Breast epithelium (tissue), 4 donors: ENCODE measurements at regions not wholly inside any gene's neighbourhood (a gene's known extent, or its start where the extent isn't known, plus 50 kb on each side); places are given as distances from the start of the nearest gene placed in this dataset.

Experiments used
- DNase-seq, 2 donors: peaks; one replicate each; pipeline ENCODE4 v3.0.0-alpha.2; 2019; ENCODE audit warnings: low spot score in 2 of 2
- H3K27ac ChIP-seq, 2 donors: fragments of 200-600 bp; sonication (generic) in 1 of 2; one replicate each; pipeline ENCODE4 v1.5.1; 2016 to 2019; ENCODE audit warnings: mild to moderate bottlenecking in 1 of 2
- H3K27me3 ChIP-seq, 2 donors: fragments of 200-600 bp; sonication (generic) in 1 of 2; one replicate each; pipeline versions ENCODE4 v1.5.1 to v1.6.0; 2017 to 2019; ENCODE audit warnings: control low read depth in 1 of 2, mild to moderate bottlenecking in 1 of 2
- H3K36me3 ChIP-seq: fragments of 200-600 bp; one replicate; pipeline ENCODE4 v1.5.1; 2019
- H3K4me1 ChIP-seq, 2 donors: fragments of 200-600 bp; sonication (generic); one replicate each; pipeline ENCODE4 v1.5.1; 2016 to 2019; ENCODE audit warnings: control low read depth in 1 of 2
- H3K4me3 ChIP-seq, 3 donors: fragments of 200-600 bp; sonication (generic); 1 replicate in 2 of 3; 2 replicates in 1 of 3; pipeline ENCODE4 v1.5.1; 2016 to 2019; ENCODE audit warnings: mild to moderate bottlenecking in 3 of 3, moderate library complexity in 2 of 3
- H3K9me3 ChIP-seq, 2 donors: fragments of 200-600 bp; sonication (generic) in 1 of 2; one replicate each; pipeline ENCODE4 v1.5.1; 2016 to 2019; ENCODE audit warnings: control low read depth in 1 of 2
- POLR2A ChIP-seq: fragments of 450-650 bp; IDR thresholded peaks from one replicate; pipeline ENCODE4 v1.6.1; 2016; ENCODE audit warnings: antibody characterized with exemption, mild to moderate bottlenecking, moderate library complexity
- POLR2AphosphoS5 ChIP-seq, 3 donors: sonication (generic); formaldehyde crosslinking; IDR thresholded peaks; one replicate each; pipeline ENCODE4 v1.6.1; 2017; ENCODE audit warnings: antibody characterized with exemption in 3 of 3
- intact Hi-C: fragments of 100-400 bp; cut with DNase I; formaldehyde crosslinking; loops from one replicate; pipeline ENCODE4 v1.15.1; 2023; ENCODE audit warnings: low total_unique reads
- TF ChIP-seq, protein P1 (sequence below), 3 donors: fragments of 450-650 bp; IDR thresholded peaks; one replicate each; pipeline ENCODE4 v1.5.1; 2016 to 2017; ENCODE audit warnings: antibody characterized with exemption in 3 of 3, mild to moderate bottlenecking in 3 of 3, moderate library complexity in 3 of 3

GRCh38 chr5:51034222-51034901 lies 348.9 kb upstream of the ISL1 start:
- no peaks in the 10 kb centered on the region for H3K36me3 ChIP-seq
- no peak for TF ChIP-seq POLR2AphosphoS5 (IDR thresholded peaks at IDR 0.05)
- no peak for TF ChIP-seq POLR2A
- TF ChIP-seq, protein P1, sequence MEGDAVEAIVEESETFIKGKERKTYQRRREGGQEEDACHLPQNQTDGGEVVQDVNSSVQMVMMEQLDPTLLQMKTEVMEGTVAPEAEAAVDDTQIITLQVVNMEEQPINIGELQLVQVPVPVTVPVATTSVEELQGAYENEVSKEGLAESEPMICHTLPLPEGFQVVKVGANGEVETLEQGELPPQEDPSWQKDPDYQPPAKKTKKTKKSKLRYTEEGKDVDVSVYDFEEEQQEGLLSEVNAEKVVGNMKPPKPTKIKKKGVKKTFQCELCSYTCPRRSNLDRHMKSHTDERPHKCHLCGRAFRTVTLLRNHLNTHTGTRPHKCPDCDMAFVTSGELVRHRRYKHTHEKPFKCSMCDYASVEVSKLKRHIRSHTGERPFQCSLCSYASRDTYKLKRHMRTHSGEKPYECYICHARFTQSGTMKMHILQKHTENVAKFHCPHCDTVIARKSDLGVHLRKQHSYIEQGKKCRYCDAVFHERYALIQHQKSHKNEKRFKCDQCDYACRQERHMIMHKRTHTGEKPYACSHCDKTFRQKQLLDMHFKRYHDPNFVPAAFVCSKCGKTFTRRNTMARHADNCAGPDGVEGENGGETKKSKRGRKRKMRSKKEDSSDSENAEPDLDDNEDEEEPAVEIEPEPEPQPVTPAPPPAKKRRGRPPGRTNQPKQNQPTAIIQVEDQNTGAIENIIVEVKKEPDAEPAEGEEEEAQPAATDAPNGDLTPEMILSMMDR (IDR thresholded peaks at IDR 0.05) = no peak
- H3K4me3 ChIP-seq = no peak overlapping the region
- no peaks in the 10 kb centered on the region for H3K9me3 ChIP-seq
- H3K27ac ChIP-seq = no peak overlapping the region
- no peaks in the 10 kb centered on the region for H3K4me1 ChIP-seq
- no peaks in the 10 kb centered on the region for H3K27me3 ChIP-seq
- intact Hi-C loops = no loop called here
- no peak for DNase-seq

GRCh38 chr5:51039424-51040329 lies 343.6 kb upstream of the ISL1 start:
- H3K36me3 ChIP-seq = no peaks in the 10 kb centered on the region
- no peaks in the 10 kb centered on the region for H3K27me3 ChIP-seq
- no peaks in the 10 kb centered on the region for H3K4me1 ChIP-seq
- H3K4me3 ChIP-seq = no peak overlapping the region
- TF ChIP-seq, protein P1 (IDR thresholded peaks at IDR 0.05) = no peak
- no peak for TF ChIP-seq POLR2A
- no peak for TF ChIP-seq POLR2AphosphoS5 (IDR thresholded peaks at IDR 0.05)
- intact Hi-C loops = no loop called here
- H3K27ac ChIP-seq = no peak overlapping the region
- no peaks in the 10 kb centered on the region for H3K9me3 ChIP-seq
- no peak for DNase-seq

DNA sequence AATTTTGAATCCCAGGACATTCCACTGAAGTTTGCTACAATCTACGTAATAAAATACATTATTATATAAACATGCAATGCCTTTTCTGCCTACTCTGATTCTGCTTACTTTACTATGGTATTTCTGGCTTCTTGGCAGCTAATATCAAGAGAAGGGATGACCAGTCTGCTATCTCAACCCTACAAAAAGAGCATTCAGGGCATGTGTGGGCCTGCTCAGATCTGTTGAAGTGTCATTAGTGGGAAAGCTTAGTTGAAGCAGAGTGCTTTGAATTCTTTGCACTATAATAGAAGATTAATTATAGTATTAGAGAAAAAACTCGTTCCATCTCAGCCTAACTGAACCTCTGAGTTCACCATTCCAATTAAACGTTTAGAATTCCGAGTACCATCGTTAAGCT lies 339.5 kb upstream of the ISL1 start:
- TF ChIP-seq POLR2AphosphoS5 (IDR thresholded peaks at IDR 0.05) (no peak), POLR2A (no peak)
- TF ChIP-seq, protein P1 (IDR thresholded peaks at IDR 0.05) = no peak
- no peaks in the 10 kb centered on the region for H3K27me3 ChIP-seq
- DNase-seq = no peak
- no peaks in the 10 kb centered on the region for H3K36me3 ChIP-seq
- no peaks in the 10 kb centered on the region for H3K9me3 ChIP-seq
- no peaks in the 10 kb centered on the region for H3K4me1 ChIP-seq
- no peak overlapping the region for H3K27ac ChIP-seq
- no peak overlapping the region for H3K4me3 ChIP-seq
- intact Hi-C loops = no loop called here

DNA sequence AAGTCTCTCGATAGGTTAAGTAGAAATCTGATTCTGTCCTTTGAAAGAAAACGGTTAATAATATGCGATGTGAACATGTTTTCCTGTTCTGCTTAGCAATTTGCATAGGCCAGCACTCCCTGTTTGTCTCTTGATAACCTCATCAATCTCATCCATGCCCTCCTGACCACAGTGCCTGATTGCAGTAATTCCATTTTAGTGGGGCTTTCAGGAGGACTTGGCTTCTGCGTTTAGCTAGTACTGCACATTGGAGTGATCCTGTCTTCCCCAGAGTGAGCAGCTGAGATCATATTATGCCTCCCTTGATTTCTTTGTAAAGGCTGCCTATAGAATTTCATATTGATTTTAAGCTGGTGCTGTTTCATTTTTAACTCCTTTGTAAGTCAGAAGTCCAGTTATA lies 335.9 kb upstream of the ISL1 start:
- intact Hi-C loops = no loop called here
- TF ChIP-seq POLR2AphosphoS5 (IDR thresholded peaks at IDR 0.05) (no peak), POLR2A (no peak)
- TF ChIP-seq, protein P1 (IDR thresholded peaks at IDR 0.05) = no peak
- Histone ChIP-seq H3K27me3 (no peaks in the 10 kb centered on the region), H3K9me3 (no peaks in the 10 kb centered on the region), H3K36me3 (no peaks in the 10 kb centered on the region), H3K27ac (no peak overlapping the region), H3K4me1 (no peaks in the 10 kb centered on the region), H3K4me3 (no peak overlapping the region)
- no peak for DNase-seq

DNA sequence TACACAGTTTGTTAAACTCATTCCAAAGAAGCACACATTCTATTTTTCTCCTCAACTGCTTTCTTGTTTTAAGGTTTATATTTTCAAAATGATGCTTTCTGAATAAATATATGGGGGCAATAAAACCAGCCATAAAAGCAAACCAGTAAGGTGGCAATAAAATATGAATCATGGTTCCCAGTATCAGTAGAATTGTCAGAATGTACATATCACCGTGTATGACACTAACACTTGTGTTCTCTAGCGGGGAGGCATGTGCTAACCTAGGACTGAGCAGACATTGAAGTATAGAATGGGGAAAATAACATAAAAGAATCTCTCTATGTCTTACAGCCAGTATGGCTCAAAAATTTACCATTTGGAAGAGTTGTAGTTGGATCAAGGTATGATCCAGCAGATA lies 329.9 kb upstream of the ISL1 start:
- H3K4me1 ChIP-seq = no peaks in the 10 kb centered on the region
- no peaks in the 10 kb centered on the region for H3K36me3 ChIP-seq
- no peak overlapping the region for H3K27ac ChIP-seq
- DNase-seq = no peak
- no peaks in the 10 kb centered on the region for H3K9me3 ChIP-seq
- no peak for TF ChIP-seq POLR2A
- TF ChIP-seq POLR2AphosphoS5 (IDR thresholded peaks at IDR 0.05) = no peak
- TF ChIP-seq, protein P1 (IDR thresholded peaks at IDR 0.05) = no peak
- intact Hi-C loops = no loop called here
- no peaks in the 10 kb centered on the region for H3K27me3 ChIP-seq
- H3K4me3 ChIP-seq = no peak overlapping the region
